Activated CD4-positive, CD25-positive, alpha-beta regulatory T cell treated with anti-CD3 and anti-CD28 coated beads, Interleukin-2, amount 50 U/mL, for 24 hours (primary cell): ENCODE measurements at regions not wholly inside any gene's neighbourhood (a gene's known extent, or its start where the extent isn't known, plus 50 kb on each side); places are given as distances from the start of the nearest gene placed in this dataset.

Experiments used
- ATAC-seq, 2 donors: fragments of 150-1000 bp; cut with Tn5 transposase; one replicate each; pipeline ENCODE4 v1.10.0; 2021; ENCODE audit warnings: mild to moderate bottlenecking in 1 of 2, moderate library complexity in 1 of 2

DNA sequence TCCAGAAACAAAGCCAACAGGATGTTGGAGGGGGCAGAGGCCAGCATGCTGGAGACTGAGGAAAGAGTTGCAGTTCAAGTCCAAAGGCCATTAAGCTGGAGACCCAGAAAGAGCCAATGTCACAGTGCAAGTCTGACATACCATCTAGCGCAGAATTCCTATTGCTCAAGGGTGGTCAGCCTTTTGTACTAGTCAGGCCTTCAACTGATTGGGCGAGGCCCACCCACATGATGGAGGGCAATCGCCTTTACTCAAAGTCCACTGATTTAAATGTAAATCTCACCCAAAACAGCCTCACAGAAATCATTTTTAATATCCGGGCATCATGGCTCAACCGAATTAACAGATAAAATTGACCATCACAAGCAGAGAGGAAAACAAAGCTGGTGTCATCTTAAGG lies 113.9 kb downstream of the RCN1 start:
- ATAC-seq: no peak

DNA sequence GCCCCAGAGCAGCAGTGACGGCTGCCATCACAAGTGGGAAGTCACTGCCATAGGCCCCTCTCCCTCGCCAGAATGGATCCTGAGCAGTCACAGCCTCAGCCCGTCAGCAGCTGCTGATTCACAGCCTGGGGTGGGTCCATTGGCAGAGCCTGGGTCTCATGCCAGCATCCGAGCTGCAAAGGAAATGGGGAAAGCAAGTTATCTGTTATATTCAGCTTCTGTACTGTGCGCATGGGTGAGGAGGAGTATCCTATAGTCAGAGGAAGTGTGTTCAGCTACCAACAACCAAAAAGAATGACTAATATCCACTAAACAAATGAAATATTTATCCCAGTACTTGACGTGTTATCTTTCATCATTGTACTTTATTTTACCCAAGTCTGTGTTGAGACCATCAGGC lies 119.7 kb downstream of the RCN1 start:
- ATAC-seq: no peak

DNA sequence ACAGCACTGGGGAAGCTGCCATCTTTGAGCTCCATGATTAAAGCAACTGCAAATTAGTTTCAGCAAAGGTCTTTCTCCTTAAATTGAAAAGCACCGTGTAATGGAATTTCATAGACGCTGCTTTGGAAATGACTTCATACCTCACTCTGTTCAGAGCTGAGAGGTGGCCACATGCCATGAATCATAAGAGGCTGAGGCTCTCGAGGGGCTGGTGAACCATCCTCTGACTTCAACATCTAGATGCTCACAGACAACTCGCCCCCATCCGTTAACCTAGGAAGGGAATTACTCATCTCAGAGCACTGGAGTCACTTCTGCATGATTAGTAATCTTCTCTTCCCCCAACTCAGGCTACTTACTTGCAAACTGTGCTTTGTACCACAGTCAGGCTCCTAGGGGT lies 122.3 kb downstream of the RCN1 start:
- peak; percentile 68 to 71 for ATAC-seq

DNA sequence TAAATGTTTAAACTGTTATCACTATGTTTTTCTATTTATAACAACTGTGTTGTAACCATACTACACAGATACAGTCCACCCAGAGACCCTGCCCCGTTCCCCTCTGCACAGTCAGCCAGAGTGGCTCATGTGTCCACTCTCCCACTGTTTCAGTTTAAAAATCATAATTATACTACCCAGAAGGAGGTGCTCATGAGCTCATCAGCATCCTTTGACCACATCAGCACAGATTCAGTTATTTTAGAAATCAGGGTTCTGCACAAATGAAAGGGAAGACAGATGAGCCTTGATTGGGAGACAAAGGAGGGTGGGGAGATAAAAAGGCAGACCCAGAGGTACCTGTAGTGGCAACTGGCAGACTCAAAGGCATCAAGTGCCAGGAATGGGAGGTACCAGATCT lies 124.3 kb downstream of the RCN1 start:
- ATAC-seq: no peak

DNA sequence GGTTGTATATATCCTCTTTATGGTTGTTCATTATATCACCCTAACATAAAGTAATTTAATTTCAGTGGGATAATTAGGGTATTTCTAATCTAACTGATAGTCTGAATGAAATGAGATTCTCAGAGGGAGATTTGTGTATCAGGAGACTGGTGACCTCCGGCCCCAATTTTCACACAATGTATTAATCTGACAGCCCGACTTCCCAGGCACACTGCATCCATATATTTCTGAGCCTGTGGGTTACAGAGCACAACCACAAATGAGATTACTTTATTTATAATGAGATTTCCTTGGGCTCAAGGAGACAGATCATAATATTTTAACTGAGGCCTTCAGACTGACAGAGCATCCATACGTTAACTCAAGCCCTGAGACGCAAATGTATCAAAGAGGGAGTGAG lies 125.9 kb downstream of the RCN1 start:
- ATAC-seq: no peak

DNA sequence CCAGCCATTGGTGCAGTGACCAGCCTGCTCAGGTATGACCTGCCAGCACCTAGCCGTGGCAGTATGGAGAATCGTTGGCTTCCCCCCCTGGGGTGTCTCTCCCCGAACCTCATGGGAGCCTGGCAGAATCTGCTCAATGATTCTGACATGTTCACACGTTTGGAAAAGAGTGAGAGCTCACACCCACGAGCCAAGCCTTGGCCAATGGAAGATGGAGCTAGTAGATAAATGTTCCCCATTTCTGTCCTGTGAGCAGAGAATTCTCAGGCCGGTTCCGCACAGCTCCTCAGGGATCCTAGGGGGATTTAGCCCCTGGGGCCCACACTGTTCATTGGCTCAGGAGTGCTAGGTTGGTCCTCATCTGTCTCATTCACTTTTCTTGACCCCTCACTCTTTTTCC lies 128.4 kb downstream of the RCN1 start:
- ATAC-seq: no peak

DNA sequence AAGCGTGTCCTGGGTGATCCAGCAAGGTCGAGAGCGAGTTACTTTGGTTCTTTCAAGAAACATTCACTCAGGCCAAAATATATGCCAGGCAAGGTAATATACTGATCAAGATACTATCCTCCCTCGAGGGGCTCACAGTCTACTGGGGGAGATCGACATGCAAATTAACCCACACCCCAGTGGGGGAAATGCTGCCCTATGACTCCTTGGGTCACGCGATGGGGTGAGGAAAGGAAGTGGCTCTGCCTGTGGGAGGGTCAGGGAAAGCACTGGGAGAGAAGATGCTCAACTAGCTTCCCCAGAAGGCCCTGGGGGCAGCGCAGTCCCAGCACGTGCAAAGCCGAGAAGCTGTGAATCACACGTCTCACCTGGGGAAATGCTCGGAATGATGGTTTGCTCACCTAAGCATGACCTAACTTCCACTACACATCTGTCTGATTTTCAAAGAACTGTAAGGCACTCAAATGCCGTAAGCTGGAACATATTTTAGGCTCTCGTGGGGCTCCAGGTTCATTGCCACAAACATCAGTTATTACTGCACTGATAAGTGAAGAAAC lies 130.7 kb downstream of the RCN1 start:
- no peak for ATAC-seq

DNA sequence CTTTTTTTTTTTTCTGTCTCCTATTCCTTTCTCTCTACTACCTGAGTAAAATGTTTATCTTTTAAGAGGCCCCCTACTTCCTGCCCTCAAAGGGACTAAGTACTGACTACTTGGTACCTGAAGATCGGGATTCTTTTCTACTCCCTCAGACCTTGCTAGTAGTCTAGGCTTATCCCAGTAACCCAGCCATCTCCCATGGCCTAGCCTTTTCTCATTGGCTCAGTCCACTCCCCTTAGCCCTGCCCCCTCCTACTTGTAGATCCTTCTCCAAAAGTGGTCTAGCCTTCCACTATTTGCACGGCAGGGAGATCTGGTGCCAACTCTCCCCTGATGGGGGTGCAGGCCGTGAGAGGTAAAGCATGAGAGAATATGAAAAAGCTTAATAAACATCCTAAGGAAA lies 133.7 kb downstream of the RCN1 start:
- ATAC-seq: no peak

DNA sequence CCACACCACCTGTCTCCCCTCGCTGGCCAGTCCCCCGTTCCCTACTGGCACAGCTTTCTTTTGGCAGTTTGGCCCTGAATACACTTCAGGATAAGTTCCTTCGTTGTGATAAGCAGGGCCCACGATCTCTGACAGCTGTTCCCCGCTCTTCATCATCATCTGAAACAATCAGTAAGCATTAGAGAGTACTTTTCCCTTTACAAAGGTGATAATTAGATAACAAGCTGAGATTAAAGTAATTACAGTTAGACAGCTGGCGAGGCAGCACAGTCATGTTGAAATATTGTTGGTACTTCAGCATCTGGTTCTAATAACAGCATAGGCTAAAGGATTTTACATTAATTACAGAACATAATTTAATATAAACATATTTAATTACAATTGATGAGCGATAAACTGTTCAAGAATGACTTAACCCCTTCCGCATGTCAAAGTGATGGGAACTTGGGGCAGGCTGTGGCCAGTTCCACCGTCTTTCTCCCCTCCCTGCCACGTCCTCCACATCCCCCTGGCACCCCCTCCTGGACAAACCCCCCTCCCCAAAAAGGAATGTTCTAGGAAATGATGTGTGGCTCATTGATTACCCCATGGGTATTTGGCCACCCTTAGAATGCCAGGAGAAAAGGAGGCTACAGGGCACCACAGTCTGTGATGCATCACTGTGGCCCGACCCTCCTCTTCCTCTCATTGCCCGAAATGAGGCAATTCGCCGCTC lies 134.9 kb downstream of the RCN1 start:
- ATAC-seq: no peak

DNA sequence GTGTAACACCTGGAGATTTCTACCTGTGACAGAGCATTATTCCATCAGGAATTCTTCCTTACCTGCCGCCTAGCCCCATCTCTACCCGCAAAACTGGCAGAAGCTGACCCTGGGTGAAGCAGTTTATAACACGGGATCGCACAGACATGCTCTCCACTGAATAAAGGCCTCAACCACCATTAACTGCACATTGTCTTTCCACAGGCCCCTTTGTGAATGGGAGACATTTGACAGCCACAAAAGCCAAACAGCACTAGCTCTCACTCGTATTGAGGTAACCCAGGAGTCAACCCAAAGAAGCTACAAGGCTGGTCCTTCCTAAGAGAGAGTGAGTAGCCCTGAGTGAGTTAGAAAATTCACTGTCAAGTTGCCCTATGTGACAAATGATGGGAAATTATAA lies 135.6 kb downstream of the RCN1 start:
- no peak for ATAC-seq

DNA sequence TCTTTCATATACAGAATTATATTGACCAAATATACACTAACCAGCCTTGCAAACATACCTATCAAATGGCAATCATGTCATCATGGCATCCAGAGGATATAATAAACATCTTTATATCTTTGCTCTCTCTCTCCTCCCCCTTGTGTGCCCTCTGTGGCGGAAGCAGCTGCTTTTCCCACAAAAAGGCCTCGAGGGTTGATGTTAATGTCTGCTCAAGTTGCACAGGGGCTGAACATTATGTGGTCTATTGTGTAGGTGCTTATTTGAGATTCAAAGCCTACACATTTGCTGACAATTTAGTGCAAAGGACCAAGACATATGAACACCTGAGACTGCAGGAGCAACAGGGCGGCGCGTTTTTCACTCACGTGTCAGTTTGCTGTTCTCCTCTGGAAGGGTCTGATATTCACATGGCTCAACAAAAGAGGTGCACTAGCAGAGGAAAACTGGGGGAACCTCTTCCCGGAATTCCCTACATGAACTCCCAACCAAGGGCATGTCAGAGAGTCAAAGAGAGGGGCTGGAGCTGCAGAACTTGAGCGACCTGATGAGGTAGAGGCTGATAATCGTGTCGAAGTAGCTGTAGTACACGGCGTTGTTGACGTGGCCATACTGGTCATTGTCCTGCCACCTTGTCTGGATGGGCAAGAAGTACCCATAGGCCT lies 138.8 kb downstream of the RCN1 start:
- no peak for ATAC-seq

DNA sequence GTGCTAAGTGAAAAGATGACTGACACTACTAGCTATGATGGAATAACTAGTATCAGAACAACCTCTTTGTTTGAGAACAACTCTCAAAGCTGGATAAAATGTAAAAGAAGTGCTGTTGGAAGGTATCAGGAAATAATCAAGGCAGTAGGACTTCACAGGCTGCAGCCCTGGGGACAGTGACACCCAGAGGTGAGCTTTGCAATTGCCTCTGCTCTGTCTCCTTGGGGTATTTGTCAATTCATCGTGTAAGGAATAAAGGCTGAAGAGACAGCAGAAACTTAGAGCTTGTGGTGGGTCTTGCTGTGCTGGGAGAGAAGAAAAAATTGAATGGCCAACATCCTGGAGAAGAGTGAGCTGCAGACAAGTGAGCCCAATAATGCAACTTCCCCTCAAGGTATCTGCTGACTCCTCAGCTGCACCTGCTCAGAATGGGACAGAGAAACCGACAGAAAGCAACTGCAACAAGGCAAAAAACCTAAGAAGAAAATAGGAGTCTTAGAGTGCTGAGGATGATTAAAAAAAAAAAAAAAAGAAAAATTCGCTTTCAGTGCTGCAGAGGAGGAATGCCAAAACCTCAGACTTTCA lies 141.1 kb downstream of the RCN1 start:
- ATAC-seq: no peak

DNA sequence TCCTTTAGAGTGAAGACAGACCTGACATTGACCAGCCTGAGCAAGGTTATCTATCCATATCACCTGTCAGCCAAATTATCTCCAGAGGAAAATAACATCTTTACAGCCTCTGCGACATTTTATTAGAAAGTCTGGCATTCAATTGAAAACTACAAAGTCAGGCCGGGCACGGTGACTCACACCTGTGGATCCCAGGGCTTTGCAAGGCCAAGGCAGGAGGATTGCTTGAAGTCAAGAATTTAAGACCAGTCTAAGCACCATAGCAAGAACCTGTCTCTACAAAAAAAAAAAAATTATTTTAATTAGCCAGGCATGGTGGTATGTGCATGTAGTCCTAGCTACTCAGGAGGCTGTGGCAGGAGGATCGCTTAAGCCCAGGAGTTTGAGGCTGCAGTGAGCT lies 141.6 kb downstream of the RCN1 start:
- ATAC-seq: no peak

DNA sequence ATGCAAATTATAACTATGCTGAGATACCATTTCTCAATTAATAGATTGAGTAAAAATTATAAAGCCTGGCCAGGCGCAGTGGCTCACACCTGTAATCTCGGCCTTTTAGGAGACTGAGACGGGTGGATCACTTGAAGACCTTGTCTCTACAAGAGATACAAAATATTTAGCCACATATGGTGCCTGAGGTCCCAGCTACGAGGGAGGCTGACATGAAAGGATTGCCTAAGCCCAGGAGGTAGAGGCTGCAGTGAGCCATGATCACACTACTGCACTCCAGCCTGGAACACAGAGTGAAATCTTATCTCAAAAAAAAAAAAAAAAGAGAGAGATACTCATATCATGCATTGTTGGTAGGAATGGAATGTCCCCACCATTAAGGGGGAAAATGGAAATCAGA lies 142.4 kb downstream of the RCN1 start:
- ATAC-seq: no peak

DNA sequence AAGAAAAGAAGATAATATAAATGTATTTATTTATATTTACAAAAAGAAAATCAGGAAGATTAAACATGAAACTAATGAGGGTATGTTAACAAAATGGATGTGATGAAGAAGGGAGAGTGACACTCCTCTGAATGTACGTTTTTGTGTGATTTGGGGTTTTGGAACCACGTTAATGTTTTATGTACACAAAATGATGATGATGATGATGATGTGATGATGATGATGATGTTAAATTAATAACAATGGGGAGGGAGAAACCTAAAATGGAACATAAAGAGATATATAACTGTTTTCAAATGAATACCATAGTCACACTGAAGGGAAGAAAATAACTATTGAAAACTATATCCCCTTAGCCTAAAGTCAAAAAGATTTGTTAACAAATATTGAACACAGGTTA lies 143.1 kb downstream of the RCN1 start:
- no peak for ATAC-seq

DNA sequence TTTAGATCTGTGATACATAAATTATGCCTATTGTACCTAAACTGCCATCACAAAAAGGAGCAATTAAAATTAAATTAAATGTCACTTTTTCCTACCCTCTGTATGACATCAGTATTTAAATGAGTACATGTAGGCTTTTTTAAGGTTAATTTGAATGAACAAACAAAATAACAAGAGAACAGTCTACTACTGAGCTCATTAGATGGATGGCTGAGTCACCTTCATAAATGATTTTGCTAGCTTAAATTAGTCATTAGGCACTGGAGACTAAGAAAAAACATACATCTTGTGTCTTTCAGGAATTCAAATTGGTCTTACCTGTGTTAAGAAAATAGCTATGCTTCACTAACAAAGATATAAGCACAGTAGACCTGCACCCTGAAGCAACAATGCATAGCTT lies 153.6 kb downstream of the RCN1 start:
- peak; percentile 44 to 45 for ATAC-seq

DNA sequence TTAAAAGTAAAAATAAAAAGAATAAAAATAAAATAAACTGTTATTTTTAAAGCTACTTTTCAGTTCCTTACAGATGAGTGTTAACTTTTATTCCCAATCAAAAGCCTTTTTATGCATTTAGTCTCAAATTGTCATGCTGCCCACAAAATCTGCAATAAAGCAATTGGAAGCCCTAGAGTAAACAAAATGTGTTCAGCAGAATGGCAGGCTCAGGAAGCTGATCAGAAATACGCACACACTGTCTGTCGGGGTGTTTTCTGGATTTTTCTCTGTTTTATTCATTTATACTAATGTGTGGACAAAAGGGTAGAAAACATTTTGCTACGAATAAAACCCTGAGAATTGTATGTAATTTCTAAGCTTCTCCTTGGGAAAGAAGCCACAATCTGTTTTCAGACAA lies 162.8 kb downstream of the RCN1 start:
- no peak for ATAC-seq

DNA sequence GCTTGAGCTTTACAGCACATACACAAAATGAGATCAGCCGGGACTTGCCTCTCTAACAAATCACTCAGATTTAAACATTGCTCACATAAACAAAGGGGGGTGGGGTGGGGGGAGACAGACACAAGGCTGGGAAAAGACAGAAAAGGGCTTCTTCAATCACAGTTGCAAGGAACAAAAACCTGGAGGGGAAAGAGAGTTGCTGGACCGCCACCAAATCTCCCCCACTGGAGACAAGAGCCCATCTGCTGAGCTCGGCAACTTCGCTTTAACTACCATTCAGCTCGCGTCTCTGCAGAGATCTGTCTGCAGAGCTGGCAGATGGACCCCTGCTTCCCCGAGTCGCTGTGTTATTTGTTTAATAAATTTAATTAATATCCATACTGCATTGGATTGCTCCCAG lies 165.0 kb downstream of the RCN1 start:
- no peak for ATAC-seq

DNA sequence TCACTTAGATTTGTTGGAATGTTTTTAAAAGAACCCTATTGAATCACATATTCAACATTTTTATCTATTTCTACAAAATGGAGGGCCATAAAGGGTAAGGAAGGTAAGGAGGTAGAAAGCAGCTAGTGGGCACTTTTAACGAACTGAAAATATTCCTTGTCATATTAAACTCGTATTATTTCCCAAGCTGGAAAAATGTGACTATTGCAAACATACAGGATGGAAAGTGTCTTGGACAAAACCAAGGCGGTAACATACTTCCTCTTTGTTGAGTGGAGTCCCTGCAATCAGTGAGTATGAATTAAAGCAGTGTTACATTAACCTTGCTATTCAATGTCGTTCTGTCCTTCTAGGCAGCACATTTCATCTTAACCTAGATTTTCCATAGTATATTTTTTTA lies 165.6 kb downstream of the RCN1 start:
- no peak for ATAC-seq

DNA sequence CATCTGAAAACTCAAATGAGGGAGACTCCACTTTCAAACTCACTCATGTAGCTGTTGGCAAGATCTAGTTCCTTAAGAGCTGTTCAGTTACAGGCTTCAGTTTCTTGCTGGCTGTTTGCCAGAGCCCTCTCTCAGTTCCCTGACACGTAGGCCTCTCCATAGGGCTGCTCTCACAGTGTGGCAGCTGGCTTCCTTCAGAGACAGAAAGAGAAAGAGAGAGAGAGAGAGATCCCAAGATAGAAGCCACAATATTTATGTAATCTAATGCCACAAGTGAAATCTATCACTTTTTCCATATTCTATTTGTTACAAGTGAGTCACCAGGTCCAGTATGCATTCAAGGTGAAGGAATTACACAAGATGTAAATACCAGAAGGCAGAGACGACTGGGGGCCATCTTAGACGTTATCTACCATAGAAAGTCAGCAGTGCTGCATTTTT lies 168.8 kb downstream of the RCN1 start:
- no peak for ATAC-seq

DNA sequence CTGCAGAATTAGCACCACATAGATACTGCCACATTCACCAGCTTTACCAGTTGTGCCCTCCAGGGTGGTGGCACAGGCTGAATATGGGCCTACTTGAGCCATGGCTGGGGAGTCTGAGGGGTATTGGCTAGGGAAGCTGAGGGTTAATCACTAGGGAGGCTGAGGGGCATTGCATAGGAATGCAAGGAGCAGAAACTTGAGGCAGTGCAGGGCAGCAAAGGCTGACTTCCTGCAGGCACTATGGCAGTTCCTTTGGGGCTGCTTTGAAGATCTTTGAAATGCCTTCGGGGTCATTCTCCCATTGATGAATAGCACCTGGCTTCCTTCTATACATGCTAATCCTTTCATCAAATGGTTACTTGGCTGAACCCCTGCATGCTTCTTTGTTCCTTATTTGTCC lies 171.5 kb downstream of the RCN1 start:
- no peak for ATAC-seq

DNA sequence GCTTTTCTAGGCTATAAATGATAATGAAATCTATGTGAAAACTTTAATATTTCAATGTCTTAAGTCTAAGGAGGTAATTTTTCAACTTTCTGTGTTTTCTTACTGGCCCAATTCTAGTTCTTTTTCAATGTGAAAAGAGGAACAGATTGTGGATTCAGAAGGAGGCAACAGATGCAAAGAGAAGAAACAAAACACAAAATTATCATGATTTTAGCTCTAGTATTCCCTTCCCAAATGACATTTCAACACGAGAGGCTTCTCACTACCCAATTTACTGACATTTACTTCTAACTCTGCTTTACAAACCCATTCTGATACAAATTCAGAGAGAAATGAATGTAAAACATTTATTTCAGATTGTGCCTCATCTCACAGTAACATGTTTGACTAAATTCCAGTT lies 169.4 kb downstream of the WT1 start:
- ATAC-seq: no peak

DNA sequence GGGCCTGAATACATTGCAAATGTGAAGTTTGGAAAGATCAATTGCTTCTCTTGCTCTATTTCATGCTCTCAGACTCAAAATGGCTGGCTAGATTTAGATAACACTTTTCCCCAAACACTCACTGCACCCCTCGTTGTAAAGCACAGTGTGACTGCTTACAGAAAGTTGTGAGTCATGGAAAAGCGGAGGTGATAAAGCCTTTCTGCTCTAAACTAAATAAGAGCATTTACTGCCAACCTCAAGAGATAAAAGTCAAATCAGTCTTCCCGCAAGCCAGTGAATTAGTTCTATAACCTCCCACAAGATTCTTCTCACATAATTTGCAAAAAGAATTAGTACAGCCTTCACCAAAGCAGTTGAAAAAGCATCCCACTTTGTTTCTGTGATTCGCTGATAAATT lies 168.7 kb downstream of the WT1 start:
- no peak for ATAC-seq

DNA sequence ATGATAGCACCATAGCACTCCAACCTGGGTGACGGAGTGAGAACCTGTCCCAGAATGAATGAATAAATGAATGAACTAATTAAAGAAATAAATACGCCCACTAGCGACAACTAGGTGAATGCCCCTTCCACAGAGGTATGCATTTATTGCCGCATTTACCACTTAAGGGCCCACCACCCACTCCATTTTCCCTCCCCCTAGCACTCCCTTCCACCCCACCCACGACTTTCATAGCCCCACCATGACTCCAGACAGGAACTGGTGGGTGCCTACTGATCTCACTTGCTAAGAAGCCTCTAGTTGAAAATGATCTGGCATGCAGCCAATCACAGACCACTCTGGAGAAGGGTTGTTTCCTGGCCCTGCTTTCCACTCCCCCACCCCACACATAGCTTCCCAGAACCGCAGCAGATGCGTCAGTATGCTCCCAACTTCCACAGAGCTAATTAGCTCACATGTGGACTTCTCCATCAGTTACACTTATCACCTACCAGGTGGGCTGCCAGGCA lies 167.6 kb downstream of the WT1 start:
- ATAC-seq: no peak
